ENCODE measurements at regions not wholly inside any gene's neighbourhood (a gene's known extent, or its start where the extent isn't known, plus 50 kb on each side); places are given as distances from the start of the nearest gene placed in this dataset.
A peak's percentile ranks its signal among the peaks of the same experiment; 100 is the strongest.

- TF ChIP-seq CTCF (IDR thresholded peaks at IDR 0.05; ENCODE audit: unreplicated experiment): no peak
- no peak for DNase-seq (ENCODE audit: unreplicated experiment)
- no peak overlapping the region for H3K4me3 Mint-ChIP-seq (ENCODE audit: unreplicated experiment)
- H3K36me3 Mint-ChIP-seq (ENCODE audit: insufficient read depth, unreplicated experiment): no peaks in the 10 kb centered on the region
- H3K27me3 Mint-ChIP-seq (ENCODE audit: insufficient read depth, unreplicated experiment): no peaks in the 10 kb centered on the region
- intact Hi-C loops (cut with micrococcal nuclease): no loop called here
- no peaks in the 10 kb centered on the region for H3K4me1 Mint-ChIP-seq (ENCODE audit: insufficient read depth, unreplicated experiment)
- BruUV-seq (replicated peaks): no TSS peak
- H3K9me3 Mint-ChIP-seq (ENCODE audit: unreplicated experiment): no peaks in the 10 kb centered on the region
- ChIA-PET POLR2A (interaction anchor here (0.7 to 0.9 kb wide), 3 partner anchors 17 to 360 kb away, joined by 3 to 4 read pairs (median 3); partner anchors contain the start of gene FANCL), CTCF (no interaction called here)
- no peak overlapping the region for H3K27ac Mint-ChIP-seq (ENCODE audit: low read depth, unreplicated experiment)
Measured at GRCh38 chr2:57880967-57881366, 165.6 kb upstream of the VRK2 start.

- Mint-ChIP-seq H3K4me3 (ENCODE audit: unreplicated experiment) (no peak overlapping the region), H3K27me3 (ENCODE audit: insufficient read depth, unreplicated experiment) (no peaks in the 10 kb centered on the region), H3K36me3 (ENCODE audit: insufficient read depth, unreplicated experiment) (no peaks in the 10 kb centered on the region), H3K27ac (ENCODE audit: low read depth, unreplicated experiment) (no peak overlapping the region), H3K9me3 (ENCODE audit: unreplicated experiment) (no peaks in the 10 kb centered on the region), H3K4me1 (ENCODE audit: insufficient read depth, unreplicated experiment) (no peaks in the 10 kb centered on the region)
- intact Hi-C loops (cut with micrococcal nuclease): no loop called here
- no TSS peak for BruUV-seq (replicated peaks)
- no peak for TF ChIP-seq CTCF (IDR thresholded peaks at IDR 0.05; ENCODE audit: unreplicated experiment)
- POLR2A ChIA-PET: interaction anchor here (0.8 kb wide), 1 partner anchor 161 kb away, joined by 3 read pairs; no protein-coding TSS in a partner anchor
- DNase-seq (ENCODE audit: unreplicated experiment): peak; percentile 63
- CTCF ChIA-PET: interaction anchor here (0.6 to 1.8 kb wide), 2 partner anchors 122 to 798 kb away, joined by 3 to 6 read pairs; no protein-coding TSS in a partner anchor
Measured at GRCh38 chr2:57881998-57882888, 164.4 kb upstream of the VRK2 start.

GRCh38 chr2:57882895-57883515, 163.6 kb upstream of the VRK2 start:
- ChIA-PET POLR2A (interaction anchor here (0.8 to 1.0 kb wide), 2 partner anchors 10 to 26 kb away, joined by 3 read pairs; no protein-coding TSS in a partner anchor), CTCF (interaction anchor here (0.6 to 1.8 kb wide), 2 partner anchors 123 to 334 kb away, joined by 4 to 6 read pairs; no protein-coding TSS in a partner anchor)
- Mint-ChIP-seq H3K27ac (ENCODE audit: low read depth, unreplicated experiment) (no peak overlapping the region), H3K27me3 (ENCODE audit: insufficient read depth, unreplicated experiment) (no peaks in the 10 kb centered on the region), H3K36me3 (ENCODE audit: insufficient read depth, unreplicated experiment) (no peaks in the 10 kb centered on the region), H3K9me3 (ENCODE audit: unreplicated experiment) (no peaks in the 10 kb centered on the region), H3K4me1 (ENCODE audit: insufficient read depth, unreplicated experiment) (no peaks in the 10 kb centered on the region), H3K4me3 (ENCODE audit: unreplicated experiment) (no peak overlapping the region)
- no peak for TF ChIP-seq CTCF (IDR thresholded peaks at IDR 0.05; ENCODE audit: unreplicated experiment)
- intact Hi-C loops (cut with micrococcal nuclease): no loop called here
- no TSS peak for BruUV-seq (replicated peaks)
- peak; percentile 30 for DNase-seq (ENCODE audit: unreplicated experiment)

- intact Hi-C loops (cut with micrococcal nuclease): no loop called here
- TF ChIP-seq CTCF (IDR thresholded peaks at IDR 0.05; ENCODE audit: unreplicated experiment): no peak
- ChIA-PET CTCF (interaction anchor here (1.4 kb wide), 1 partner anchor 21 kb away, joined by 4 read pairs; no protein-coding TSS in a partner anchor), POLR2A (interaction anchor here (0.8 kb wide), 1 partner anchor 21 kb away, joined by 3 read pairs; no protein-coding TSS in a partner anchor)
- DNase-seq (ENCODE audit: unreplicated experiment): no peak
- Mint-ChIP-seq H3K27me3 (ENCODE audit: insufficient read depth, unreplicated experiment) (no peaks in the 10 kb centered on the region), H3K4me3 (ENCODE audit: unreplicated experiment) (no peak overlapping the region), H3K27ac (ENCODE audit: low read depth, unreplicated experiment) (no peak overlapping the region), H3K4me1 (ENCODE audit: insufficient read depth, unreplicated experiment) (no peaks in the 10 kb centered on the region), H3K9me3 (ENCODE audit: unreplicated experiment) (no peaks in the 10 kb centered on the region), H3K36me3 (ENCODE audit: insufficient read depth, unreplicated experiment) (no peaks in the 10 kb centered on the region)
- no TSS peak for BruUV-seq (replicated peaks)
Measured at GRCh38 chr2:57884281-57884680, 162.3 kb upstream of the VRK2 start.
